H1 (cell line): ENCODE measurements at regions not wholly inside any gene's neighbourhood (a gene's known extent, or its start where the extent isn't known, plus 50 kb on each side); places are given as distances from the start of the nearest gene placed in this dataset.

Source experiments
- CTCF ChIA-PET: fragments of 300-600 bp; sonication (Branson Sonifier 250); formaldehyde crosslinking; loops from one replicate; lab custom pipeline; 2021; ENCODE audit not compliant: partially characterized antibody; lab: Charles Lee
- POLR2A ChIA-PET: fragments of 300-600 bp; sonication (Branson Sonifier 250); formaldehyde crosslinking; loops from one replicate; lab custom pipeline; 2021; ENCODE audit warnings: inconsistent platforms; ENCODE audit not compliant: partially characterized antibody; lab: Charles Lee
- DNase-seq, 2 experiments: peaks; one replicate each; pipeline versions ENCODE4 v3.0.0 to v3.0.0-alpha.2; 2010 to 2022; ENCODE audit warnings: low spot score in 2 of 2, low read depth in 1 of 2, mixed read lengths in 1 of 2
- FAIRE-seq: peaks from 2 replicates; lab custom pipeline; 2011; peaks lifted over from hg19 to GRCh38; lab: Jason Lieb, UNC
- H2AFZ ChIP-seq: 2 replicates; pipeline ENCODE4 v1.8.1; 2012; ENCODE audit warnings: low read length, inconsistent platforms
- H2AK5ac ChIP-seq: 2 replicates; pipeline ENCODE4 v1.6.1; 2013; ENCODE audit warnings: low read depth, low read length
- H2BK120ac ChIP-seq: replicated peaks from 2 replicates; pipeline ENCODE3; 2013; ENCODE audit warnings: low read depth, low read length, inconsistent platforms
- H2BK12ac ChIP-seq: 2 replicates; pipeline ENCODE4 v1.6.1; 2013; ENCODE audit warnings: low read depth, low read length
- H2BK15ac ChIP-seq: 2 replicates; pipeline ENCODE4 v1.6.1; 2013; ENCODE audit warnings: low read length
- H2BK20ac ChIP-seq: 2 replicates; pipeline ENCODE4 v1.6.1; 2013; ENCODE audit warnings: low read length
- H2BK5ac ChIP-seq: 2 replicates; pipeline ENCODE4 v1.6.1; 2013; ENCODE audit warnings: low read depth, low read length
- H3K14ac ChIP-seq: 2 replicates; pipeline ENCODE4 v1.6.1; 2013; ENCODE audit warnings: inconsistent platforms; ENCODE audit not compliant: insufficient read length
- H3K18ac ChIP-seq: 2 replicates; pipeline ENCODE4 v1.6.1; 2013; ENCODE audit warnings: low read length; ENCODE audit errors: extremely low read depth
- H3K23ac ChIP-seq: 2 replicates; pipeline ENCODE4 v1.6.1; 2013; ENCODE audit warnings: inconsistent platforms; ENCODE audit not compliant: insufficient read length
- H3K23me2 ChIP-seq: 2 replicates; pipeline ENCODE4 v1.6.1; 2013; ENCODE audit warnings: low read depth, low read length
- H3K27ac ChIP-seq: 2 replicates; pipeline ENCODE4 v1.6.1; 2011; ENCODE audit warnings: low read depth, low read length, inconsistent platforms
- H3K27me3 ChIP-seq, 4 experiments: replicated peaks in 1 of 4; 1 replicate in 1 of 4; 2 replicates in 3 of 4; pipeline versions ENCODE4 v1.6.1 to v1.8.1; 2011 to 2013; ENCODE audit warnings: low read length in 3 of 4, mild to moderate bottlenecking in 3 of 4, inconsistent platforms in 2 of 4, mixed read lengths in 2 of 4, moderate library complexity in 1 of 4; ENCODE audit not compliant: control insufficient read depth in 3 of 4, insufficient read depth in 3 of 4; ENCODE audit errors: extremely low read depth in 1 of 4
- H3K36me3 ChIP-seq, 4 experiments: 2 replicates each; pipeline versions ENCODE4 v1.6.1 to v1.8.1; 2011 to 2013; ENCODE audit warnings: mild to moderate bottlenecking in 4 of 4, low read length in 3 of 4, moderate library complexity in 2 of 4, control low read depth in 1 of 4, inconsistent platforms in 1 of 4; ENCODE audit not compliant: insufficient read depth in 4 of 4, control insufficient read depth in 2 of 4
- H3K4ac ChIP-seq: replicated peaks from 2 replicates; pipeline ENCODE3; 2013; ENCODE audit warnings: low read length, low read depth, mixed read lengths, inconsistent platforms; ENCODE audit not compliant: insufficient read length
- H3K4me1 ChIP-seq, 4 experiments: replicated peaks in 1 of 4; 1 replicate in 1 of 4; 2 replicates in 3 of 4; pipeline versions ENCODE4 v1.6.1 to v1.8.1; 2011 to 2013; ENCODE audit warnings: low read length in 3 of 4, inconsistent platforms in 2 of 4, mixed read lengths in 1 of 4; ENCODE audit not compliant: insufficient read depth in 4 of 4, control insufficient read depth in 3 of 4
- H3K4me2 ChIP-seq, 2 experiments: 2 replicates each; pipeline versions ENCODE4 v1.6.1 to v1.8.1; 2011 to 2013; ENCODE audit warnings: low read depth in 2 of 2, low read length in 2 of 2, control low read depth in 1 of 2, inconsistent platforms in 1 of 2, mild to moderate bottlenecking in 1 of 2; ENCODE audit not compliant: insufficient read depth in 1 of 2
- H3K4me3 ChIP-seq, 4 experiments: fragments of 200-600, 300-600 bp in 1 of 4; sonication (generic), shearing (Covaris generic), sonication (Bioruptor Twin) in 1 of 4; 2 replicates each; pipeline versions ENCODE4 v1.5.1 to v1.8.1; 2011 to 2016; ENCODE audit warnings: low read length in 4 of 4, low read depth in 3 of 4, control low read depth in 2 of 4, inconsistent platforms in 2 of 4, mild to moderate bottlenecking in 2 of 4, mixed read lengths in 1 of 4, moderate library complexity in 1 of 4; ENCODE audit not compliant: insufficient read depth in 2 of 4; ENCODE audit errors: extremely low read depth in 1 of 4
- H3K56ac ChIP-seq: replicated peaks from 2 replicates; pipeline ENCODE3; 2013; ENCODE audit warnings: low read depth, mild to moderate bottlenecking, mixed read lengths, low read length, inconsistent platforms; ENCODE audit not compliant: insufficient read length
- H3K79me1 ChIP-seq: 2 replicates; pipeline ENCODE4 v1.6.1; 2013; ENCODE audit warnings: low read depth, low read length, control low read depth
- H3K79me2 ChIP-seq, 2 experiments: 2 replicates each; pipeline versions ENCODE4 v1.6.1 to v1.8.1; 2012 to 2013; ENCODE audit warnings: low read length in 2 of 2, mild to moderate bottlenecking in 2 of 2, inconsistent platforms in 1 of 2; ENCODE audit not compliant: insufficient read depth in 2 of 2, control insufficient read depth in 1 of 2
- H3K9ac ChIP-seq, 4 experiments: replicated peaks in 1 of 4; 1 replicate in 1 of 4; 2 replicates in 3 of 4; pipeline versions ENCODE4 v1.6.1 to v1.8.1; 2011 to 2013; ENCODE audit warnings: low read depth in 3 of 4, low read length in 3 of 4, control low read depth in 2 of 4, mild to moderate bottlenecking in 2 of 4, moderate library complexity in 2 of 4, inconsistent platforms in 1 of 4; ENCODE audit errors: extremely low read depth in 1 of 4
- H3K9me3 ChIP-seq, 2 experiments: 2 replicates each; pipeline versions ENCODE4 v1.6.1 to v1.8.1; 2012 to 2013; ENCODE audit warnings: mild to moderate bottlenecking in 2 of 2, moderate library complexity in 2 of 2, control low read depth in 1 of 2, inconsistent platforms in 1 of 2, low read depth in 1 of 2, low read length in 1 of 2, mixed read lengths in 1 of 2; ENCODE audit not compliant: insufficient read depth in 2 of 2
- H4K20me1 ChIP-seq, 2 experiments: replicated peaks in 1 of 2; 2 replicates each; pipeline versions ENCODE3 to v1.8.1; 2011 to 2013; ENCODE audit warnings: inconsistent platforms in 2 of 2, low read length in 2 of 2, mild to moderate bottlenecking in 1 of 2; ENCODE audit not compliant: insufficient read depth in 2 of 2, control insufficient read depth in 1 of 2
- H4K5ac ChIP-seq: 2 replicates; pipeline ENCODE4 v1.6.1; 2013; ENCODE audit warnings: low read length, low read depth, mixed read lengths, inconsistent platforms; ENCODE audit not compliant: insufficient read length
- H4K8ac ChIP-seq: 2 replicates; pipeline ENCODE4 v1.8.0; 2013; ENCODE audit warnings: mild to moderate bottlenecking, moderate library complexity, low read length, inconsistent platforms; ENCODE audit not compliant: insufficient read depth; ENCODE audit errors: extremely low read depth
- H4K91ac ChIP-seq: replicated peaks from 2 replicates; pipeline ENCODE3; 2013; ENCODE audit warnings: low read length, mixed read lengths, inconsistent platforms; ENCODE audit not compliant: insufficient read length
- BRCA1 ChIP-seq: IDR thresholded peaks from 2 replicates; pipeline ENCODE4 v1.6.1; 2012; ENCODE audit warnings: low read depth, low read length, improper control_type of control experiment
- KDM4A ChIP-seq: IDR thresholded peaks from one replicate; pipeline ENCODE4 v1.7.1; 2012; ENCODE audit warnings: low read depth, mild to moderate bottlenecking, moderate library complexity, low read length, inconsistent platforms; ENCODE audit not compliant: severe bottlenecking
- RBBP5 ChIP-seq: IDR thresholded peaks from 2 replicates; pipeline ENCODE4 v1.7.1; 2012; ENCODE audit warnings: low read depth, mild to moderate bottlenecking, inconsistent platforms, low read length, moderate library complexity, borderline replicate concordance
- WGBS, 2 experiments: shearing (Covaris generic) in 1 of 2; methylation state at CpG; one replicate each; pipeline versions ENCODE4 v1.1.6 to v1.1.7; 2013 to 2015; ENCODE audit warnings: low lambda C conversion rate in 2 of 2, mixed read lengths in 2 of 2, inconsistent platforms in 1 of 2, low coverage in 1 of 2, missing lambda C conversion rate in 1 of 2; ENCODE audit not compliant: insufficient replicate concordance in 2 of 2, insufficient coverage in 1 of 2, insufficient read length in 1 of 2; ENCODE audit errors: extremely low coverage in 1 of 2, missing lambda C conversion rate in 1 of 2; 5-methylcytosine and 5-hydroxymethylcytosine counted together

- H4K8ac ChIP-seq, result no peak overlapping the region
- no peak overlapping the region for H4K91ac ChIP-seq
- WGBS, 2 experiments, result 74% methylated on average over 7 of the region's 7 CpGs; no CpG with 5 or more reads in 1 of the 2 experiments
- H3K27ac ChIP-seq, result no peak overlapping the region
- POLR2A ChIA-PET, result no interaction called here
- H3K79me2 ChIP-seq, result no peaks in the 10 kb centered on the region
- no peak overlapping the region for H3K14ac ChIP-seq
- H3K23me2 ChIP-seq, result no peaks in the 10 kb centered on the region; the same call in 1 of the 2 replicates
- no peak overlapping the region for H3K9ac ChIP-seq
- H3K4me3 ChIP-seq, result no peak overlapping the region
- CTCF ChIA-PET, result interaction anchor here (0.5 to 1.0 kb wide), 2 partner anchors 22 to 38 kb away, joined by 3 to 4 read pairs; no protein-coding TSS in a partner anchor
- H2BK12ac ChIP-seq, result no peak overlapping the region
- no peaks in the 10 kb centered on the region for H3K27me3 ChIP-seq
- FAIRE-seq, result no peak
- H3K9me3 ChIP-seq, result no peaks in the 10 kb centered on the region
- no peak overlapping the region for H2AFZ ChIP-seq
- 0 out of 2 replicates have a peak overlapping the region, but pooled peaks have one; percentile 21 for H2BK20ac ChIP-seq
- H3K23ac ChIP-seq, result no peak overlapping the region
- no peak overlapping the region for H3K4ac ChIP-seq
- H3K79me1 ChIP-seq, result no peaks in the 10 kb centered on the region
- H3K4me2 ChIP-seq, result no peak overlapping the region
- DNase-seq, result no peak
- H2BK120ac ChIP-seq, result no peak overlapping the region
- no peak overlapping the region for H2AK5ac ChIP-seq
- no peak overlapping the region for H4K5ac ChIP-seq
- H3K36me3 ChIP-seq, result no peaks in the 10 kb centered on the region
- H3K4me1 ChIP-seq, result peaks cover 0 to 7% (median 5%) of the 10 kb centered on the region in 4 experiments; a peak in 4 of 7 replicates
- no peaks in the 10 kb centered on the region for H4K20me1 ChIP-seq
- TF ChIP-seq RBBP5, result no peak
- TF ChIP-seq KDM4A, result no peak
- TF ChIP-seq BRCA1, result no peak
- H2BK15ac ChIP-seq, result no peak overlapping the region
- H2BK5ac ChIP-seq, result peak overlapping the region; percentile 4; the same call in 1 of the 2 replicates
- no peak overlapping the region for H3K18ac ChIP-seq
- H3K56ac ChIP-seq, result no peak overlapping the region
Measured at GRCh38 chr13:24075137-24075975, 85.2 kb upstream of the SPATA13 start.
